Neural cell (in vitro differentiated cells): ENCODE measurements at regions not wholly inside any gene's neighbourhood (a gene's known extent, or its start where the extent isn't known, plus 50 kb on each side); places are given as distances from the start of the nearest gene placed in this dataset.

Source experiments
- H2AFZ ChIP-seq: fragments of 200-600, 300-800 bp; sonication (generic), shearing (Covaris generic); 2 replicates; pipeline ENCODE4 v1.6.0; 2014; ENCODE audit warnings: low read depth, mild to moderate bottlenecking, antibody characterized with exemption, low read length, moderate library complexity
- H3F3A ChIP-seq: fragments of 200-600 bp; shearing (Covaris generic); 2 replicates; pipeline ENCODE4 v1.6.1; 2016; ENCODE audit warnings: mild to moderate bottlenecking, moderate library complexity, mixed read lengths, antibody characterized with exemption, low read length; ENCODE audit not compliant: insufficient read depth, poor library complexity, severe bottlenecking
- H3K27ac ChIP-seq: fragments of 200-600, 300-800 bp; sonication (generic), shearing (Covaris generic); 2 replicates; pipeline ENCODE4 v1.5.1; 2014; ENCODE audit warnings: mild to moderate bottlenecking, low read length, moderate library complexity
- H3K27me3 ChIP-seq: fragments of 300-800, 200-600 bp; sonication (generic), shearing (Covaris generic); 2 replicates; pipeline ENCODE4 v1.6.0; 2014; ENCODE audit warnings: mild to moderate bottlenecking, low read depth, low read length, moderate library complexity; ENCODE audit not compliant: insufficient read depth
- H3K36me3 ChIP-seq: fragments of 300-800, 200-600 bp; sonication (generic), shearing (Covaris generic); 2 replicates; pipeline ENCODE4 v1.5.1; 2014; ENCODE audit warnings: mild to moderate bottlenecking, antibody characterized with exemption, low read length, moderate library complexity; ENCODE audit not compliant: insufficient read depth
- H3K4me2 ChIP-seq: fragments of 300-800, 200-600 bp; sonication (generic), shearing (Covaris generic); 2 replicates; pipeline ENCODE4 v1.6.0; 2014; ENCODE audit warnings: mild to moderate bottlenecking, low read length
- H3K4me3 ChIP-seq: fragments of 300-800, 200-600 bp; sonication (generic), shearing (Covaris generic); 2 replicates; pipeline ENCODE4 v1.5.1; 2014; ENCODE audit warnings: mild to moderate bottlenecking, low read length, moderate library complexity
- H3K79me2 ChIP-seq: fragments of 200-600 bp; shearing (Covaris generic); replicated peaks from 2 replicates; pipeline ENCODE4 v1.6.0; 2014; ENCODE audit warnings: mild to moderate bottlenecking, low read length, moderate library complexity; ENCODE audit not compliant: insufficient read depth
- H3K9ac ChIP-seq: fragments of 300-800, 200-600 bp; sonication (generic), shearing (Covaris generic); 2 replicates; pipeline ENCODE4 v1.6.1; 2016; ENCODE audit warnings: mild to moderate bottlenecking, low read length, mixed read lengths
- H3K9me2 ChIP-seq: fragments of 200-600 bp; shearing (Covaris generic); 2 replicates; pipeline ENCODE4 v1.6.1; 2016; ENCODE audit warnings: mild to moderate bottlenecking, low read length, mixed read lengths; ENCODE audit not compliant: insufficient read depth
- H3K9me3 ChIP-seq: fragments of 200-600, 300-800 bp; sonication (generic), shearing (Covaris generic); 2 replicates; pipeline ENCODE4 v1.6.1; 2016; ENCODE audit warnings: mild to moderate bottlenecking, mixed run types, low read length, moderate library complexity, mixed read lengths
- H4K20me1 ChIP-seq: fragments of 200-600 bp; shearing (Covaris generic); 2 replicates; pipeline ENCODE4 v1.6.1; 2016; ENCODE audit warnings: mild to moderate bottlenecking, mixed run types; ENCODE audit not compliant: insufficient read depth
- EP300 ChIP-seq: fragments of 450-650 bp; conservative IDR thresholded peaks from 2 replicates; pipeline ENCODE4 v1.6.1; 2014; ENCODE audit warnings: antibody characterized with exemption, mild to moderate bottlenecking, moderate library complexity; ENCODE audit not compliant: poor library complexity, severe bottlenecking
- EZH2 ChIP-seq: fragments of 200-600, 300-800 bp; shearing (Covaris generic), sonication (generic); IDR thresholded peaks from 2 replicates; pipeline ENCODE4 v1.6.1; 2014; ENCODE audit warnings: antibody characterized with exemption, low read length, borderline replicate concordance, mild to moderate bottlenecking; ENCODE audit not compliant: insufficient read depth, poor library complexity, severe bottlenecking
- MXI1 ChIP-seq: fragments of 450-650 bp; conservative IDR thresholded peaks from 2 replicates; pipeline ENCODE4 v1.6.1; 2014; ENCODE audit warnings: antibody characterized with exemption, mild to moderate bottlenecking; ENCODE audit not compliant: poor library complexity, severe bottlenecking
- POLR2AphosphoS5 ChIP-seq: IDR thresholded peaks from 2 replicates; pipeline ENCODE4 v1.6.1; 2012
- RAD21 ChIP-seq: fragments of 450-650 bp; conservative IDR thresholded peaks from 2 replicates; pipeline ENCODE4 v1.6.1; 2014; ENCODE audit warnings: antibody characterized with exemption, mild to moderate bottlenecking, moderate library complexity
- SMC3 ChIP-seq: fragments of 450-650 bp; conservative IDR thresholded peaks from 2 replicates; pipeline ENCODE4 v1.6.1; 2014; ENCODE audit warnings: antibody characterized with exemption, mild to moderate bottlenecking, moderate library complexity; ENCODE audit not compliant: poor library complexity
- TAF1 ChIP-seq: IDR thresholded peaks from 2 replicates; pipeline ENCODE4 v1.6.1; 2012; ENCODE audit warnings: low read depth
- TF ChIP-seq, protein P1 (sequence below): fragments of 450-650 bp; IDR thresholded peaks from 2 replicates; pipeline ENCODE4 v1.5.1; 2014; ENCODE audit warnings: antibody characterized with exemption, mild to moderate bottlenecking, moderate library complexity; ENCODE audit not compliant: poor library complexity, severe bottlenecking
- TF ChIP-seq, protein P2 (sequence below): IDR thresholded peaks from 2 replicates; pipeline ENCODE4 v1.6.1; 2012; ENCODE audit warnings: borderline replicate concordance

DNA sequence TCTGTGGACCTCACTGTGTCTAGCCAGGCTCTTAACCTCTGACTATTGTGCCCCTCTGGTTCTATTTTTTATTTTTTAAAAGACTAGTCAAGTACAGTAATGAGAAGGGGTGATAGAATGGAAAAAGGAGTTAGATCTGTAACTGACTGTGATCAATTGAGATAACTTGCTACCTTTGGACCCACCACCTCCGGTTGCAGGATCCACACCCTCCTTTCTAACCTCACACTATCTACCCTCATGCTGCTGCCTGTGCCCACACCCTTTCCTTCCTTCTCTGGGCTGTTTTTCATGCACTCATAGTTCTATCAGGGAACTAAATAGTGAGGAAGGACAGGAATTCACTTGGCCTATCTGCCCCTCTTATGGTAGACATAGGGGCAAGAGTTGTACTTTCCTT is 172.3 kb downstream of the KATNIP start:
- Histone ChIP-seq H3K9me3 (no peaks in the 10 kb centered on the region), H3K27ac (no peak overlapping the region), H3K27me3 (no peaks in the 10 kb centered on the region), H3K36me3 (peaks cover 3% of the 10 kb centered on the region), H3K79me2 (no peaks in the 10 kb centered on the region), H3K4me3 (no peak overlapping the region), H4K20me1 (no peaks in the 10 kb centered on the region), H3K9ac (no peak overlapping the region), H2AFZ (no peak overlapping the region), H3F3A (no peaks in the 10 kb centered on the region), H3K9me2 (no peaks in the 10 kb centered on the region), H3K4me2 (no peak overlapping the region)
- no peak for TF ChIP-seq MXI1
- no peak for TF ChIP-seq EP300
- no peak for TF ChIP-seq EZH2
- no peak for TF ChIP-seq TAF1
- TF ChIP-seq, protein P1, sequence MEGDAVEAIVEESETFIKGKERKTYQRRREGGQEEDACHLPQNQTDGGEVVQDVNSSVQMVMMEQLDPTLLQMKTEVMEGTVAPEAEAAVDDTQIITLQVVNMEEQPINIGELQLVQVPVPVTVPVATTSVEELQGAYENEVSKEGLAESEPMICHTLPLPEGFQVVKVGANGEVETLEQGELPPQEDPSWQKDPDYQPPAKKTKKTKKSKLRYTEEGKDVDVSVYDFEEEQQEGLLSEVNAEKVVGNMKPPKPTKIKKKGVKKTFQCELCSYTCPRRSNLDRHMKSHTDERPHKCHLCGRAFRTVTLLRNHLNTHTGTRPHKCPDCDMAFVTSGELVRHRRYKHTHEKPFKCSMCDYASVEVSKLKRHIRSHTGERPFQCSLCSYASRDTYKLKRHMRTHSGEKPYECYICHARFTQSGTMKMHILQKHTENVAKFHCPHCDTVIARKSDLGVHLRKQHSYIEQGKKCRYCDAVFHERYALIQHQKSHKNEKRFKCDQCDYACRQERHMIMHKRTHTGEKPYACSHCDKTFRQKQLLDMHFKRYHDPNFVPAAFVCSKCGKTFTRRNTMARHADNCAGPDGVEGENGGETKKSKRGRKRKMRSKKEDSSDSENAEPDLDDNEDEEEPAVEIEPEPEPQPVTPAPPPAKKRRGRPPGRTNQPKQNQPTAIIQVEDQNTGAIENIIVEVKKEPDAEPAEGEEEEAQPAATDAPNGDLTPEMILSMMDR: no peak

DNA sequence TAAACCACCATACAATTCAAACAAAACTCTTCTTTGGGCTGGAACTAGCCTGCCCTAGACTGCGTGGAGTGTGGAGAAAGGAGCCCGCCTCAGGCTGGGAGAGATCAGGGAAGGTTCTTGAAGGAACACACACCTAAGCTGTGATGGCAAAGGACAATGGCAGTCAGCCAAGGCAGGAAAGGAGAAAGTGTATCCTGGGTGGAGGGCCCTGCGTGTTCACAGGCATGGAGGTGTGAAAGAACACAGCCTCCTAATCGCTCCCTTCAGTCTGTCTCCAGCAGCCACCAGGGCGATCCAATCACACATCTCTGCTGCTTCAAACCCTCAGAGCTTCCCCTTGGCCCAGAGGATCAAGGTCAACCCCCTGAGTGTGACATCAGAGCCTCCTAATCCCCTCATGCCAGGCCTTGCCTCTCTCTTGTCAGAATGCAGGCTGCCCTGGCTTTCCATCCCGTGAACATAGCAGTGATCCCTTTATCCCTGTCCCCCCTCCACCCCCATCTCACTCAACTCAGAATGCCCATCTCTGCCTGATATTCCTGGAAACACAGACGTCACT is 173.0 kb downstream of the KATNIP start:
- Histone ChIP-seq H3F3A (no peaks in the 10 kb centered on the region), H3K9me3 (no peaks in the 10 kb centered on the region), H3K27me3 (no peaks in the 10 kb centered on the region), H3K9ac (no peak overlapping the region), H4K20me1 (no peaks in the 10 kb centered on the region), H2AFZ (no peak overlapping the region), H3K4me3 (no peak overlapping the region), H3K9me2 (no peaks in the 10 kb centered on the region), H3K4me2 (no peak overlapping the region), H3K36me3 (peaks cover 3% of the 10 kb centered on the region), H3K79me2 (no peaks in the 10 kb centered on the region), H3K27ac (no peak overlapping the region)
- TF ChIP-seq, protein P1: no peak
- no peak for TF ChIP-seq RAD21

DNA sequence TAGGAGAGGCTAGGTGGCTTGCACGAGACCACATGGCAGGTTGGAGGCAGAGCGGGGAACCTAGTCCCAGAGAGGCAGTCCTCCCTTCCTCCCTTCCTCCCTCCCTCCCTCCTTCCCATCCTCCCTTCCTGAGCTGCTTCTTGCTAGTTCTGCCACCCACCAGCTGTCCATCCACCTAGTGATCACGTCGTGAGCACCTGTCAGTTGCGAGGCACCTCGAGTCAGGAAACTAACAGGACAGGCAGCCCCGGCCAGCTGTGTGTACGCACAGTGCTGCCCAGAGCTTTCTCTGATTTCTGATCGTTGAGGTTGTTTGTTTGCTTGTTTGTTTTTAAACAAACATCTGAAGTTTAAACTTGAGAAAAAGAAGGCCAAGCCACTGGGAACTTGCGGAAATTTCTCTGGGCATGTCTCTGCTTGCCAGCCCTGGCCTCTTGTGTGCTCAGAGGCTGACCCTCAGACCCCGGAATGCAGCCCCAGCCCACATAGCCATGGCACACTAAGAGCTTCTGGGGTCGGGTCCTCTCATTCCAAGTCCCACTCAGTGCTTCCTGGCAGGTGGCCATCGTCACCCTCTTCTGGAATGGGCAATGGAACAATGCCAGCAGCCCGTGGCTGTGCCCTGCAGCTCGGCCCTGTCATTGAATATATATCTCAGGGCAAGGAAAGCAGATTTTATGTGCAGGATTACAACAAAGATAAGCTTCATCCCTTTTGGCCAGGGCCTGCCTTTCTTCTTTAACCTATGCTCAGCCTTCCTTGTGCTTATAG is 174.0 kb downstream of the KATNIP start:
- H3F3A ChIP-seq: no peaks in the 10 kb centered on the region
- H4K20me1 ChIP-seq: no peaks in the 10 kb centered on the region
- no peaks in the 10 kb centered on the region for H3K27me3 ChIP-seq
- no peaks in the 10 kb centered on the region for H3K9me2 ChIP-seq
- no peaks in the 10 kb centered on the region for H3K9me3 ChIP-seq
- H2AFZ ChIP-seq: no peak overlapping the region
- H3K4me3 ChIP-seq: no peak overlapping the region
- no peaks in the 10 kb centered on the region for H3K79me2 ChIP-seq
- H3K4me2 ChIP-seq: no peak overlapping the region
- peaks cover 3% of the 10 kb centered on the region for H3K36me3 ChIP-seq
- H3K9ac ChIP-seq: no peak overlapping the region
- H3K27ac ChIP-seq: no peak overlapping the region
- no peak for TF ChIP-seq MXI1
- TF ChIP-seq, protein P2, sequence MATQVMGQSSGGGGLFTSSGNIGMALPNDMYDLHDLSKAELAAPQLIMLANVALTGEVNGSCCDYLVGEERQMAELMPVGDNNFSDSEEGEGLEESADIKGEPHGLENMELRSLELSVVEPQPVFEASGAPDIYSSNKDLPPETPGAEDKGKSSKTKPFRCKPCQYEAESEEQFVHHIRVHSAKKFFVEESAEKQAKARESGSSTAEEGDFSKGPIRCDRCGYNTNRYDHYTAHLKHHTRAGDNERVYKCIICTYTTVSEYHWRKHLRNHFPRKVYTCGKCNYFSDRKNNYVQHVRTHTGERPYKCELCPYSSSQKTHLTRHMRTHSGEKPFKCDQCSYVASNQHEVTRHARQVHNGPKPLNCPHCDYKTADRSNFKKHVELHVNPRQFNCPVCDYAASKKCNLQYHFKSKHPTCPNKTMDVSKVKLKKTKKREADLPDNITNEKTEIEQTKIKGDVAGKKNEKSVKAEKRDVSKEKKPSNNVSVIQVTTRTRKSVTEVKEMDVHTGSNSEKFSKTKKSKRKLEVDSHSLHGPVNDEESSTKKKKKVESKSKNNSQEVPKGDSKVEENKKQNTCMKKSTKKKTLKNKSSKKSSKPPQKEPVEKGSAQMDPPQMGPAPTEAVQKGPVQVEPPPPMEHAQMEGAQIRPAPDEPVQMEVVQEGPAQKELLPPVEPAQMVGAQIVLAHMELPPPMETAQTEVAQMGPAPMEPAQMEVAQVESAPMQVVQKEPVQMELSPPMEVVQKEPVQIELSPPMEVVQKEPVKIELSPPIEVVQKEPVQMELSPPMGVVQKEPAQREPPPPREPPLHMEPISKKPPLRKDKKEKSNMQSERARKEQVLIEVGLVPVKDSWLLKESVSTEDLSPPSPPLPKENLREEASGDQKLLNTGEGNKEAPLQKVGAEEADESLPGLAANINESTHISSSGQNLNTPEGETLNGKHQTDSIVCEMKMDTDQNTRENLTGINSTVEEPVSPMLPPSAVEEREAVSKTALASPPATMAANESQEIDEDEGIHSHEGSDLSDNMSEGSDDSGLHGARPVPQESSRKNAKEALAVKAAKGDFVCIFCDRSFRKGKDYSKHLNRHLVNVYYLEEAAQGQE: no peak
- TF ChIP-seq RAD21: no peak
- TF ChIP-seq EP300: no peak
- TF ChIP-seq TAF1: no peak
- no peak for TF ChIP-seq SMC3
- TF ChIP-seq EZH2: no peak
- TF ChIP-seq, protein P1: no peak
- TF ChIP-seq POLR2AphosphoS5: no peak
